ENCODE measurements at regions not wholly inside any gene's neighbourhood (a gene's known extent, or its start where the extent isn't known, plus 50 kb on each side); places are given as distances from the start of the nearest gene placed in this dataset.

DNA sequence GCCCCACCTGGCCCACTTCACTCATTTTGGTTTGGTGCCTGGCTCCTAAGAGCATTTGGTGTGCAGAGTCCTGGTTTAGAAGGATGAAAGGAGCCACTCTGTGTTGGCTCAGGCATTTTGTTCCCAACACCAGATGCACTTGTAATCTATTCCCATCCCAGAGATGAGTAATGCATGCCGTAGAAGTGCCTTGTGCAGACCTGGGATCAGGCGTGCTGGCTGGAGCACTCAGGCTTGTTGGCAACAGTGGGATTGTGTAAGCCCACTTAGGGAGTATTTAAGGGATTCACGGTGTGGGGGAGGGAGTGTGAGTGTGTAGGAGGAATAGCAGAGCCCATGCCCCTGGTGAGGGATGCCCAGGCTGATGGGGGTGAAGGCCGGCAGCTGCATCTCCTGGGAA, 501.5 kb upstream of the TBX3 start:
- no peak for DNase-seq (ENCODE audit: low read depth, low spot score)

DNA sequence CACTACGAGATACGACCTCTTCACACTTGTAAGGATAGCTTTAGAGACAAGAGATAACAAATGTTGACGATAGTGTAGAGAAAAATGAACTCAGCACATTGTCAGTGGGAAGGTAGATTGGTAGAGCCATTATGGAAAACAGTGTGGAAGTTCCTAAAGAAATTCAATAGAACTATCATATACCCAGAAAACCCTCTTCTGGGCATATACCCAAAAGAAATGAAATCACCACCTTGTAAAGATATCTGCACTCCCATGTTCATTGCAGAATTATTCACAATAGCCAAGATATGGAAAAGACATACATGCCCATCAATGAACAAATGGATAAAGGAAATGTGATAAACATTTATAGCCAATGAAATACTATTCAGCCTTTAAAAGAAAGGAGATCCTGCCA, 499.8 kb upstream of the TBX3 start:
- DNase-seq (ENCODE audit: low read depth, low spot score) = no peak

- DNase-seq (ENCODE audit: low read depth, low spot score) = no peak
Observed at GRCh38 chr12:115177899-115178298, 493.9 kb upstream of the TBX3 start.

DNA sequence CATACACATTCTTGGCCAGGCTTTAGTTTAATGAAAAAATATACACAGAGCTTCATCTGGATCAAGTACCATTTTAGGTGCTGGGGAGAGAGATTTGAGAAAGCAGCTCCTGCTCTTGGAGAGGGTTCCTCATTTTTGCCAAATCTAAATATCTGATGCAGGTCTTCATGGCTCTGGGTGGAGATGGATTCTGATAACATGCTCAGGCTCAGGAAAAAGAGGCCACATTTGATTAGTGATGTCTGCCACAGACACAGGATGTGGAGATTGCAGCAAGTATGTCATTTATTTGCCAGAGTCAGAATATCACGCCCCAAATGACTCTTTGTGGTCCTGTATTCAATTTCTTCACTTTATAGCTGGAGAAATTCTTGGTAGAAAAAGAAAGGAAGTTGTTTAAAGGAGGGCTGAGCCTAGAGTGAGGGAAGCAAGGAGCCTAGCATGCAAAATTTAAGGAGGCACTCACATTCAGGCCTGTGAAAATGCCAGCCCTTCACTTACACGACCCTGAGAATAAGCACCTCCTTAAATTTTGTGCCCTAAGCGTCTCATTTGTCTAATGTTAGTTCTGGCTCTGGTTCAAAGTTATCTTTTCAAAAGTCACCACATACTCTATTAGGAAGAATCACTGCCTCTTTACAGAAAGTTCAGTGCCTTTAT, 492.9 kb upstream of the TBX3 start:
- DNase-seq (ENCODE audit: low read depth, low spot score) = no peak

DNA sequence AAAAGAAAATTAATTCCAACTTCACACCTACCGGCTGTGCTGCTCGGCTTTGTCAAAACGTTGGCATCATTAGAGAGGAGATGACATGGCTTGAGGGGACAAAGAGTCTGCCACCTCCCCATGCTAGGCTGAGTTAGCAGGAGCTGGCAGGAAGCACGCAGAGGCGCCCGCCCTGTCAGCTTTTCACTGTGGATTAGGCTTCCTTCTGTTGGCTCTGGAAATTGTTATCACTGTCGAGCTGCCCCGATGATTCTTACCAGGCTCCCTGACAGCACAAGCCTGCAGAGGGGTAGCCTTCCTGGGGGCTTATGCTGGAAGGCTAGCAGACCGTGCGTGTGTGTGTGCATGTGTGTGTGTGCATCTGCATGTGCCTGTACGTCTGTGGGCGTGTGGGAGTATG, 490.9 kb upstream of the TBX3 start:
- DNase-seq (ENCODE audit: low read depth, low spot score) = no peak

- no peak for DNase-seq (ENCODE audit: low read depth, low spot score)
Observed at GRCh38 chr12:115172521-115172920, 488.5 kb upstream of the TBX3 start.

DNA sequence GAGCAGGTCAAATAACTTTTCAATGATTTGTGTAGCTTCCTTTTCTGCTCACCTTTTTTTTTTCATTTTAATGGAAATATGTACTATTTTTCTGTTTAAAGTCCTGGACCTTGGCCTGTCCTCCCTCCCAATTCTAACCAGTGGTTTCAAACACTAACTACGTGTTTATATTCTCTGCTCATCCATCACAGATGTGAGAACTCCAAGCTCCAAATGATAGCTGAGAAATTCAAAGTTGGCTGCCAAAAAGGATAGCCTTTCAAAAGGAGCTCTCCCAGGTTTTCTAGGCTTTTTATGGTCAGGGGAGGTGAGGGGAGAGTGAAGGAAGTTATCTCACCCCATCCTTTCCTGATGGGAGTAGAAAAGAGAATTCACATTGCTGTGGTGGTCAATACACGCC, 486.0 kb upstream of the TBX3 start:
- no peak for DNase-seq (ENCODE audit: low read depth, low spot score)

- DNase-seq (ENCODE audit: low read depth, low spot score) = no peak
Observed at GRCh38 chr12:115166698-115167315, 482.8 kb upstream of the TBX3 start.

- no peak for DNase-seq (ENCODE audit: low read depth, low spot score)
Observed at GRCh38 chr12:115163710-115164109, 479.7 kb upstream of the TBX3 start.

DNA sequence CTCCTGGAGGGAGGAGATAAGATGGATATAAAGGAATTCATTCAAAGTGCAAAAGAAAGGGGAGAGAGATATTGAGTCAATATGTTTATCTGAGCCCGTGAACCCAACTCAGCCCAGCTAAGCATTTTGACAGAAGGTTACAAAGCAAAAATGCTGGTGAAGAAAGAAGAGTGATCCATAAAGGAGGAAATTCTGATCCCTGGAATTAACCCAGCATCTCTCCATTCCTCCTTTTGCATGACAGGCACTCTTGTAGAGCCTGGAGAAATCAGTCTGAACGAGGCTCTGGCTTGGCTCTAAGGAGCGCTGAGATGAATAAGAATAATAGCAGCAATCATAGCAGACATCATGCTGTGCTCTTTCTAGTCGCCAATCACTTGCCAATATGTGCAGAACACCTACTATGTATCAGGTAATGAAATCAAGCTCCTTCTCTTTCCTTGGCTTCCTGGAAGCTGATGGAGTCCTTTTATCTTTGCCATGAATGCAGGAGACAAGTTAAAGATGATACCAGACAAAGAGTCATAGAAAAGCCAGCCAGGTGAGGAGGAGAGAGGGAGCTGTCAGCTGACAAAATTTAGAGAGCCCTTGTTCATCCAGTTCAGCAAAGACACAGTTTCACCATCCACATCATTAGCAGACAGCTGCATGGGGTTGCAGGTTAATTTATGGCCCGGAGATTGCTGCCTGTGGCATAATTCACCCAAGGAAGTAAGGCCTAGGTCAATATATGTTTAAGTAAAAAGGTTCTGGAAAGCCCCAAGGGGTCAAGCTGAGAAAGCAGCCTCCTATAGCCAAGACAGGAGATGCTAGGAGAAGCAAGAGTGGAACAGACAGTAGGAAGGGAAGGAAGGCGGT, 476.5 kb upstream of the TBX3 start:
- DNase-seq (ENCODE audit: low read depth, low spot score) = no peak

DNA sequence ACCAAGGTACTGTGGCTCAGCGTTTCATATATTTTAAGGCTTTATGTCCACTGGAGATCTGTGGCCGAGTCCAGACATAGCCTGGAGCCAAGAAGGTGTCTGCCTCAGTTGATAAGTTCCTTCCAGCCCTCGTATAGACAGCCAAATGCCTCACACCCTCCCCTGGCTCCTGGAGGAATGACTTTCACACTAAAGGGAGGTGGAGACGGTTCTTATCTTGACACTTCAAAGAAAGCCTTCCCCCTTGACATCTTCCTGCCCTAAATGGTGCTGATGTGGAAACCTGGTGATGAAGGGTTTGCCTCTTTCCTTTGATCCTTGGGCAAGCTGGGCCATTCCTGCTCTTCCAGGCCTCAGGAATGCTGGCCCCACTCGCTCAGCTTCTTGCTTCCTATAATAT, 474.8 kb upstream of the TBX3 start:
- DNase-seq (ENCODE audit: low read depth, low spot score) = no peak

- no peak for DNase-seq (ENCODE audit: low read depth, low spot score)
Observed at GRCh38 chr12:115155665-115156645, 472.0 kb upstream of the TBX3 start.

GRCh38 chr12:115149685-115150378, 465.9 kb upstream of the TBX3 start:
- no peak for DNase-seq (ENCODE audit: low read depth, low spot score)

- no peak for DNase-seq (ENCODE audit: low read depth, low spot score)
Observed at GRCh38 chr12:115149279-115149678, 465.3 kb upstream of the TBX3 start.

DNA sequence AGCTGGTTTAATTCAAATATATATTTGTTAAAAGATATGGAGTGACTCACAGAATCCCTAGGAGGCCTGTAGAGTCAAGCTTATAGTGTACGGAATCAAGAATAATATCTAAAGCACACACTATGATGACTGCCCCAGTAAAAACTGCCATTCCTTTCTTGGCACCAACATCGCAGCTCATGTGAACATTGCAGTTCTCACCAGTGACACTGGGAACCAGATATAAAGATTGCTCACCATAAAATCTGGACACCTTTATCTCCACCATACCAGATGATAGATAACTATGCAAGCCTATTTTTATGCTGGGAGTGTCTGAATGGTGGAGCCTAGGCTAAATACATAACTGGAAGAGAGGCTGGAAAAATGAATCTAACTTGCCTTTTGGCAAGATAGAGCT, 463.9 kb upstream of the TBX3 start:
- DNase-seq (ENCODE audit: low read depth, low spot score) = no peak

DNA sequence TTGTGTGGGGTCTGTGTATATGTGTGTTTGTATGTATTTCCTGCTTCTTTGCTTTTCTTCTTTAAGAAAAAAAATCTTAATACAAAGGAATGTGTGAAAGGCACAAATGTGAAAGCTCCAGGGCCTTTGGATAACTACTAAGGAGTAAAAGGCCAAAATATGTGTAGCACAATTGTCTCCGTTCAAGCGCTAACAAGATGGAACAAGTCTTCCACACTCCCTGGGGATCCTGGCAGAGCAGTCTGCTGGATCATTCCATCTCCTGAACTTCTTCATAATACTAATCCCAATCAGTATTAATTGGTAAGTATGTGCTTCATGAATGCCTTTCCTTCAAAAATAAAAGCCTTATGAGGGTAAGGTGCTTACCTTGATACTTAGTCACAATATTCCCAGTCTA, 462.5 kb upstream of the TBX3 start:
- DNase-seq (ENCODE audit: low read depth, low spot score) = no peak

DNA sequence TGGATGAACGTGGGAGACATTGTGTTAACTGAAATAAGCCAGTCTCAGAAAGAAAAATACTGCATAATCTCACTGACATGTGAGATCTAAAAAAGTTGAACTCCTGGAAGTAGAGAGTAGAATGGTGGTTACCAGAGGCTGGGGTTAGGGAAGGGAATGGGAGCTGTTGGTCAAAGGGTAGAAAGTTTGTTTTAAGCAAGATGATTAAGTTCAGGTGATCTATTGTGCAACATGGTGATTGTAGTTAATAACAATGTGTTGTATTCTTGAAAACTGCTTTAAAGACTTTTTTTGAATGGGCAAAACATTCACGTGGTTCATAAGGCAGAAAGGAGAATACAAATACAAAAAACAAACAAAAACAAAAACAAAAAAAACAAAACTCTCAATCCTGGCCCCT, 460.4 kb upstream of the TBX3 start:
- DNase-seq (ENCODE audit: low read depth, low spot score) = no peak

DNA sequence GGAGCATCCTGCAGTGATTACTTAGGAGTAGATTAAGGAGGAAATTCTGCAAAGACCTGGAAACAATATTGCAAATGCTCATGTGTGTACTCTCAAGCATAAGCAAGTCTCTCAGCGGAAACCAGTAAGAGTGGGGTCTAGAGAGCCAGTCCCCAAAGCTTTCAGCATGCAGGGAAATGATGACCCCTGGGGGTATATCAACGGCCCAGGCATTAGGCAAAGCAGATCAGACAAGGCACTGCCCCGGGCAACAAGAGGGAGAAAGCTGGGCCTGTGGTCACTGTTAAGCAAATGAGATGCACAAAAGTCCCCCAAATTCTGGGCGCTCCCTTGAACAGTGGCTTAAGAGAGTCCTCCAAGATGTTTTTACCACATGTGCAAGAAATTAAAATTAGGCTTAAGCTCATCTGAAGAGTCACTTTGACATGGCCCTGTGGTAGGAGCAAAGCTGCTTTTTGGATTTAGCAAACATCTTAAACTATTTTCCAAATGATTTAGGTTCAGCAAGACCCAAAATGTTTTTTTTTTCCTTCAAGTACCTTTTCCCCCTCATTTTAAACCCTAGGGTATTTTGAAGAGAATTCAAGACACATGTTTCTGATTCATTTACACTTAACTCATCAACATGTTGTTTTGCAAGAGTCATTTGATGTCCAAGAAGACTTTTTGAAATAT, 457.1 kb upstream of the TBX3 start:
- DNase-seq (ENCODE audit: low read depth, low spot score) = no peak

DNA sequence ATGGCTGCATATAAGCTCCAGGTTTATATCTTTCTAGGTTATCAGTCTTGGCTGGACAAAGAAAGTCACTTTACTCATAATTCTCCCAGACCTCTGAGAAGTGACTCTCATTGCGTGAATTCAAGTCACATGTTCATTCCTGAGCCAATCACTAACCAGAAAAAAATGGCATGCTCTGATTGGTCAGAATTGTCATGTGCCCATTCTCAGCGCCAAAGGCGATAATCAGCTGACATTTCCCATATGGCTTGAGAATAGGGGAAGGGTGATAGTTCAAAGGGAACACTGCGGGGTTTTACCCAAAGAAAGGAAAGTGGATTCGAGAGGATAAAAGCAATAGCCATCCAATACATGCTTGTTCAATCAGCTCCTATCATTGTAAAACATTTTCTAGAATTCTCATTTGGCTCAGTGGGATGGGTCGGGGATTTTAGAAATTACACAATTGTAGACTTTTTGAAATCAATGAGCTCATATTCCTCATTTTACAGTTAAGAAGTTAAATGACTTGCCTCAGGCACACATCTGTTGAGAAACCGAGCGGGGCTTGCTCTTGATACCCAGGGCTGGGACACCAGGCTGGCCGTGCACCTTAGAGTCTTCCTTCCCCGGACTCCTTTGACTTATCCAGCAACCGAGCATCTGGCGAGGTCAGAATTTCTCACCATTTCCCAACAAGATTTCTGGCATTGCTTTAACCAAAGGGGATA, 454.0 kb upstream of the TBX3 start:
- DNase-seq (ENCODE audit: low read depth, low spot score) = no peak

- peak; percentile 51 for DNase-seq (ENCODE audit: low read depth, low spot score)
Observed at GRCh38 chr12:115135800-115136211, 451.8 kb upstream of the TBX3 start.

Data from smooth muscle cell of the brain vasculature (primary cell).